GM18909 (cell line): ENCODE measurements at regions not wholly inside any gene's neighbourhood (a gene's known extent, or its start where the extent isn't known, plus 50 kb on each side); places are given as distances from the start of the nearest gene placed in this dataset.

Source experiments
- ATAC-seq: cut with Tn5 transposase; IDR thresholded peaks from one replicate; pipeline ENCODE4 v1.9.1; 2021; ENCODE audit warnings: mild to moderate bottlenecking; ENCODE audit not compliant: unreplicated experiment, poor library complexity

DNA sequence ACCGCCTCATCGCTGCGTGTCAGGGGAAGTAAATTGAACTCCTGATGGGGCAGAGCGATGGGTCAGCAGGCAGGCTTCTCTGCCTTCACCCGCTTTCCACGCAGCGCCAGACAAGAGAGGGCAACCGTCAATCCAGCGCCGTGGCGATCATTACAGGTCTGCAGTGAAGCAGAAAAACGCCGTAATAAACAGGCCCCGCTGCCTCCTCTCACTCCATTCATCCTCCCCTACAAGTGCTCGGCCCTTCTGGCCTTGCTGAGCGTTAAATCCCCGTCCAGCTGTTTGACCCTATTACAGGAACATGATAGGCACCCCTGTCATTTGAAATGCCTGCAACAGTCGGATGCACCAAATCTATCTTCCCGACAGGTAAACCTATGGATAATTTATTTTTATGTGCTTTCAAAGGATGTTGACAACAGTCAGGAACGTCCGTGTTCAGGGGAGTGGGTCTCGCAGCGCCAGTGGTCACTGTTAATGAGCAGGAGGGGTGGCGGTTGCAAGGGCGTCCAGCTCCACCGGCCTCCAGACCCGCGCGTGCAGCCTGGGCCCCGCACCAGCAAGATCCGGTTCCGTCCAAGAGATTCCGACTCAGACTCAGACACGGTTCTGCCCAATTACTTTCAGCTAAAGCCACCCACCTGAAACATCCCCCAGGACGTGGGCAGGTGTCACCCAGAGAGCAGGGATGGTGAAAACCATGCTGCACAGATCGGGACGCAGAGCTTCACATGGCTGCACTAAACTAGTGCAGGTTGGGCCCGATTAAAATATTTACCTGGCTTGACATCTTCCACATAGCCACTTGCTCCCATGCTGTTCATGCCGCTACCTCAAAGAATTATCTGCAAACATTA, 508.0 kb upstream of the MGMT start:
- no peak for ATAC-seq

DNA sequence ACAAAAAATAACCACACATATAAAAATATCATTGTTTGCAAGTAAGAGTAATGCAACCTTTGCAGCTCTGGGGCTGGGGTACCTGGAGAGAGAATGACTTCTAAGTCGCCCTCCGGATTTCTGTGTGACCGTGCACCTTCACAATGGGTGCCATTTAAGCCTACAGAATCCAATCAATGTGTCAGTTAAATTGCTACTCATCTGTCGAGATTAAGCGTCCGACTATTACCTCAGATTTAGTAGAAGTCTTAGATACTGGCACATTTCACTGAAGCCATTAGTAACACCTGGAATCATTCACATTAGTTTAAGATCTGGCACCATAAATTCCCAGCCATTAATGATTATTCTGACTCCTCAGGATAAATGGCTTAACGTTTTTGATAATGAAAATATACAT, 507.3 kb upstream of the MGMT start:
- ATAC-seq, result no peak

DNA sequence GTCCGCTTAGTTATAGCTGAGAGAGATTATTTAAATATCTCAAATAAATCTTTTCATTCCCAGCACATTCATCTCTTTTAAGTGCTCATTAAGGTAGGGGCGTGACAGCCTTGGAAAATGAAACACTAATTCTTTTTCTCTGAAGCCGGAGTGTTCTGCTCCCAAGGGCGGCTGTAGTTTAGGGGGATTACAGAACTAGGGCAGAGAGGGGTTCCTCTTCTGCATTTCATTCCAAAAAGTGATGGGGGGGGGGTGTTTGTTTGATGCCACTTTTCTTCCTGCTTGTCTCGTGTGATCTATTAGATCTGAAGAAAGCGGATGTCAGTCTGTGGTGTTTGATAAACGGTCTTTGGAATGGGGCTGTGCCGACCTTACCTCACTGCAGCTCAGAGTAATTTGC, 506.5 kb upstream of the MGMT start:
- no peak for ATAC-seq

- ATAC-seq, result no peak
Measured at GRCh38 chr10:128962182-128962581, 504.9 kb upstream of the MGMT start.

DNA sequence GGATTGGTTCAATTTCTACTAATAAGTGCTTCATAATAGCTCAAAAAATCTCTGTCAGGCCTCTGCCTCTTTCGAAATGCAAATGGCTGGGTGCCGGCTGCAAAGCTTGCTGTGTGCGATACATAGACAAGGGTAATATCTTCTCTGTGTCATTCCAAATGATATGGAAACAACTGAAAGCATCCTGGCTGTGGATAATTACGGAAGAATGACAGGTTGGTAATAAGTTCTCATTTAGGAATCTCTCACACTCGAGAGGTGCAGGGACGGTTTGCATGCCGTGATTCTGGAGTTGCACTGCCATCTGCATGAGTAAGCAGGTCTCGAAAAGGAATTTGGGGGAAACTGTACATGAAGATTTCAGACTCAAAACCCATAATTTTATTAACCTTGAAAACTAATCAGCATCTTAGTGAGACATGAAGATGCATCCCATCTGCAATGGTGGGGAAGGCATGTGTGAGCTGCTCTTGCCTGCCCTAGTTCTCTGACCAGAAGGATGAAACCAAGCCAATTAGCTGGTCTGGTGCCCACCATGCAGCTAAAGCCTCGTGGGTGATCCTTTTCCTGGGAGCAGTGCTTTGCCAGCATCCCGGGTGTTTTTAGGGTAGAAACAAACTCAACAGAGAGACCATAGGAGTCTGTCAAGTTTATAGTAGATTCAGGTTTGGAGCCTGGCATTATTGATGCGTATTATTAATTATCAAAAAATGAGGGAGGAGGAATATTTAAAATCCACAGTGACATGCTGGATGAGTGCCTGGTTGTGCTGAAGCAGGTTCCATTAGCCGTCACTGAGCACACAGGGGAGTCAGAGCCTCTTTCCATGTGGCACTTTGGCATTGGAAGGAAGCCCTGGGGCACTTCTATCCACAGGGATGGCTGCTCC, 503.6 kb upstream of the MGMT start:
- no peak for ATAC-seq

DNA sequence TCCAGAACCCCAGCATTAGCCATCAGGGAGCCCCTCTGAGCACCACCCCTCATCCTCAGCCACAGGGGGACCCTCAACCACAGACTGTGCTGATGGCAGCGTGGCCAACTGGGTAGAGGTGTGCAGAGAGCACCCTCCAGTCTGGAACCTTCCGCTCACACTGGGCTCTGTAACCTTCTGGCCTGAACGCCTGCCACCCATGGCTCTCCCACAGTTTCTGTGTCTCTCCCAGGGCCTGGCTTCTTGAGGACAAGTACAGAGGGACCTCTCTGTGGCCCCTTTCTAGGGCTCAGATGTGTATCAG, 503.0 kb upstream of the MGMT start:
- no peak for ATAC-seq

- no peak for ATAC-seq
Measured at GRCh38 chr10:128967980-128968756, 498.9 kb upstream of the MGMT start.

GRCh38 chr10:128969551-128969950, 497.5 kb upstream of the MGMT start:
- no peak for ATAC-seq

DNA sequence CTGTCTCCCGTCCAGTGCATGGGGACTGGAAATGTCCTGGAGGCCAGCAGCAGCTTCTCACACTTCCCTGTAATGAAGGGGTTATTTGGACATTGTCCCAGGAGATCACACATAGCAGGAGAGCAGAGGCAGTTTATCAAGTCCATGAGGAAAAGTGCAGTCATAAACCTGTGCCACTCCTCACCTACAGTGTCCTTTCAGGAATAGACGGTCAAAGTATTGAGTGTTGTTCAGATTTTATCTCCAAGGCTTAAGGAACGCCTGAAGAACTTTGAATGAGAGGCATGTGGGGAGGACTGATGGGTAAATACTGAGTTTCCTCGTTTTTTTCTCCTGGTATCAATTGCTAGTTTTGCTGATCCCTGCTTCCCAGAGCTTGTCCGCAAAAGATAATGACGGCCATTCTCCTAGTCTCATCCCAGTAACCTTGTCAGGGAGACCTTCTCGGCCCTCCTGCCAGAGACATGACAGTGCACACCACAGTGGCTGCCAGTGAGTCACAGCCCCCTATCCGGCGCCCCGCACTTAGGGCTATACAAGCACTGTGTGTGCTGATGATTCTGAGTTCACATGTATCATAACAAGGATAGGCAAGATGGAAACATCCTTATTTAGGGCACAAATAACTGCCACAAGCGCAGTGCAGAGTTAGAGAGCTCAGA, 495.5 kb upstream of the MGMT start:
- ATAC-seq, result no peak

GRCh38 chr10:128972036-128972405, 495.0 kb upstream of the MGMT start:
- no peak for ATAC-seq

DNA sequence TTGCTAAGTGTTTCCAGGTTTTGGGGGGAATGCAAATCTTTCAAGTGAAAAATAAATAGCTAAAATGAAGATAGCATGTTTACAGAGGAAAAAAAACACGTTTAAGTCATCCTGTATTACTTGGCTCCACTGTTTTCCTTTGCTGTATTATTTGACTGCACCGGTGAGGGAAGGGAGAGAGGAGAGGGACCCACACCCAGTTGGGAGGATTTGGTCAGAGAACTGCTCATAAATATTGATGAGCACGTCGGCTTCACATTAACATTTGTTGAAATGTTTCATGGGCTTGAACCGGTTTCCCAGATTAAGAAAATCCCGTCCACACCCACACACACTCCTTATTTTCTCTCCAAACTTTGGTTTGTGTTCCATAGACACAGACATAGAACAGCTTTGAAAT, 493.8 kb upstream of the MGMT start:
- no peak for ATAC-seq

GRCh38 chr10:128976856-128977255, 490.2 kb upstream of the MGMT start:
- no peak for ATAC-seq

DNA sequence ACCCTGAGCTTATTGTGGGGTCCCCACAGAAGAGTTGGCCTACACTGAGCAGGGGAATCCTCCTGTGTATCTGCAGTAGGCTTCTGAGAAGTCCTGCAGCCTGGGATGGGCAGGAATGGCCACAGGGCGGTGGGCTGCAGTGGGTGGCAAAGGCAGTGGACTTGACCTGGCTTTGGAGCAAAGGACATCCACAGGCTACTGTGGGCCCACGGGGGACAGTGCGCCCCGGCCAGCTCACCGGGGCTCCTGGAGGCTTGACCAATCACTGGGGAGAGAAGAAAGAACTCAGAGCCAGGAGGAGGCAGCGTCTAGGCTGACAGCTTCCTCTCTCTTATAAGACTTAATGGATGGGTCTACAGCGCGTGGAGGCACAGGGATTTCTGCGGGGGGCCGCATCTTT, 488.8 kb upstream of the MGMT start:
- ATAC-seq, result no peak

DNA sequence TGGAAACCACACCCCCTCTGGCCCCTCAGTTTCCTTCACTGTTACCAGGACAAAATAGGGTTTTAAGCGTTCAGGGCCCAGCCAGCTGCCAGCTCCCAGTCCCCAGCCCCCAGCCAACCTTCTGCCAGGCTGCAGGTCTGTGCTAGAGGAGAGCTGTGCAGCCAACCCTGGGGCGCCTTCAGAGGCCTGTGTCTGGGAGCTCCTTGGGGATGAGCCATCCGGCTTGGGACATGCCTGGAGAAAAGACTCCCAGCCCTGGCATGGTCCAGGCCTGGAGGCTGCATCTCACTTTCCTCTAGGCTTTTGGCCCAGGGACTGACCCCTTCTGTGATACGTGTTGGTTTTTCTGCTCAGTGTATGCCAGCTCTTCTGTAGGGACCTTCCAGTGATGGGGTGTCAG, 487.6 kb upstream of the MGMT start:
- no peak for ATAC-seq

- no peak for ATAC-seq
Measured at GRCh38 chr10:128981251-128981650, 485.8 kb upstream of the MGMT start.

- no peak for ATAC-seq
Measured at GRCh38 chr10:128981881-128982615, 485.0 kb upstream of the MGMT start.

GRCh38 chr10:128982616-128982915, 484.5 kb upstream of the MGMT start:
- ATAC-seq, result no peak

DNA sequence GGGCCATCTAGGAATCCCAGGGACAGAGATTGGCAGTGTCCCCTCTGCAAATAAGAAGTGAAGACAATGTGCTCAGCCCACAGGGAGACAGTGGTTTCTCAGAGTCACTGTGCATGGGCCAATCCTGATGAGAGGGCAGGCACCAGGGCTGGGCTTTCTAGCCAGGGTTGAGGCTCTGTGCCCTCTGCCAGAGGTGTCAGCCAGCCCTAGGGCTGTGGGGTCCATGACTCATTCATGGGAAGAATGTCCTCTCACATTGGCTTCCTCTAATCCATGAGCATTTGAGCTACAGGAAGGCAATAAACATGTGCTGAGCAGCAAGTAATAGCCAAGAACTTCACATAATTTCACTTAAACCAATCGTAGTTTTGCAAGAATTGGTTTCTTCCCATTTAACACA, 482.0 kb upstream of the MGMT start:
- no peak for ATAC-seq

GRCh38 chr10:128990986-128991385, 476.1 kb upstream of the MGMT start:
- no peak for ATAC-seq

DNA sequence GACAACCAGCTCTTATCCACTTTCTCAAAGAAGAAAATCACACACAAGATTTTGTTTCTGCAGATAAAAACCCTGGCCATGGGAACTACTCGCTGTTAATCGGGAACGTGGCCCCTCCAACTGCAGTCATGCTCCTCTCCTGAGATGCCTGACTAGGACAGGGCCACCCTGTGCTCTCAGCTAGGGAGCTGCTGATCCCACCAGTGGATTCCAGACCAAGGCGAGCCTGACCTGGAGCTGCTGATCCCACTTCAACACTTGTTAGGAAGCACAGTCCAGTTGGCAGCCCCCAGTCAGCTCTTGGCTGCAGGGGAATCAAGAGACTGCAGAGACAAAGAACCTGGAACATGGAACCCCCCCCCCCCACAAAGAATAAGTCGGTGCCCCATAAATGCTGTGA, 474.3 kb upstream of the MGMT start:
- no peak for ATAC-seq
